SK-N-SH treated with all-trans-retinoic acid at 6 μM for 48 hours (cell line): ENCODE measurements at regions not wholly inside any gene's neighbourhood (a gene's known extent, or its start where the extent isn't known, plus 50 kb on each side); places are given as distances from the start of the nearest gene placed in this dataset.

Experiments
- ATAC-seq: fragments of 200-7000 bp; cut with Tn5 transposase; 3 replicates; pipeline ENCODE4 v1.9.1; 2020; ENCODE audit warnings: mild to moderate bottlenecking, moderate library complexity
- ARNTL ChIP-seq: fragments of 450-650 bp; formaldehyde crosslinking; IDR thresholded peaks from 2 replicates; pipeline ENCODE4 v1.5.0; 2020; ENCODE audit warnings: low read depth, mild to moderate bottlenecking, moderate library complexity, borderline replicate concordance
- ESRRG ChIP-seq: fragments of 250-450 bp; sonication (Bioruptor Pico); IDR thresholded peaks from 2 replicates; pipeline ENCODE4 v1.6.1; 2021; ENCODE audit warnings: mild to moderate bottlenecking
- ISL1 ChIP-seq: fragments of 250-450 bp; sonication (Bioruptor Pico); IDR thresholded peaks from 2 replicates; pipeline ENCODE4 v2.1.2; 2022; ENCODE audit warnings: mild to moderate bottlenecking, moderate library complexity
- PPARA ChIP-seq: fragments of 250-450 bp; sonication (Bioruptor Pico); IDR thresholded peaks from 2 replicates; pipeline ENCODE4 v1.5.0; 2020; ENCODE audit warnings: mild to moderate bottlenecking, borderline replicate concordance
- RARB ChIP-seq: fragments of 250-450 bp; sonication (Bioruptor Pico); IDR thresholded peaks from 2 replicates; pipeline ENCODE4 v1.8.0; 2021; ENCODE audit warnings: mild to moderate bottlenecking, moderate library complexity
- TCF4 ChIP-seq: fragments of 250-450 bp; sonication (Bioruptor Pico); IDR thresholded peaks from 2 replicates; pipeline ENCODE4 v1.8.0; 2021; ENCODE audit warnings: mild to moderate bottlenecking, moderate library complexity, borderline replicate concordance
- TOX ChIP-seq: fragments of 250-450 bp; sonication (Bioruptor Pico); IDR thresholded peaks from 2 replicates; pipeline ENCODE4 v1.8.0; 2021; ENCODE audit warnings: mild to moderate bottlenecking, moderate library complexity, borderline replicate concordance
- ZC3H10 ChIP-seq: fragments of 250-450 bp; sonication (Bioruptor Pico); IDR thresholded peaks from 2 replicates; pipeline ENCODE4 v1.5.1; 2021; ENCODE audit warnings: mild to moderate bottlenecking, moderate library complexity
- ZFP3 ChIP-seq: fragments of 250-450 bp; sonication (Bioruptor Pico); IDR thresholded peaks from 2 replicates; pipeline ENCODE4 v1.5.0; 2020; ENCODE audit warnings: mild to moderate bottlenecking, moderate library complexity
- ZFP30 ChIP-seq: fragments of 450-650 bp; formaldehyde crosslinking; IDR thresholded peaks from 2 replicates; pipeline ENCODE4 v1.5.0; 2022; ENCODE audit warnings: mild to moderate bottlenecking, moderate library complexity
- ZNF565 ChIP-seq: fragments of 450-650 bp; formaldehyde crosslinking; conservative IDR thresholded peaks from 2 replicates; pipeline ENCODE4 v1.5.0; 2020; ENCODE audit warnings: low read depth, mild to moderate bottlenecking, moderate library complexity
- ZNF70 ChIP-seq: fragments of 450-650 bp; formaldehyde crosslinking; IDR thresholded peaks from 2 replicates; pipeline ENCODE4 v1.5.0; 2020; ENCODE audit warnings: mild to moderate bottlenecking, moderate library complexity
- ZNF8 ChIP-seq: fragments of 450-650 bp; formaldehyde crosslinking; IDR thresholded peaks from 2 replicates; pipeline ENCODE4 v1.5.0; 2020; ENCODE audit warnings: mild to moderate bottlenecking, moderate library complexity
- TF ChIP-seq, protein P1 (sequence below): fragments of 250-450 bp; sonication (Bioruptor Pico); IDR thresholded peaks from 2 replicates; pipeline ENCODE4 v1.5.0; 2020; ENCODE audit warnings: mild to moderate bottlenecking, moderate library complexity
- TF ChIP-seq, protein P2 (sequence below): fragments of 250-450 bp; sonication (Bioruptor Pico); IDR thresholded peaks from 2 replicates; pipeline ENCODE4 v1.8.0; 2021; ENCODE audit warnings: low read depth, mild to moderate bottlenecking, moderate library complexity, borderline replicate concordance
- TF ChIP-seq, protein P3 (sequence below): fragments of 250-450 bp; sonication (Bioruptor Pico); IDR thresholded peaks from 2 replicates; pipeline ENCODE4 v1.8.0; 2020; ENCODE audit warnings: mild to moderate bottlenecking, moderate library complexity, borderline replicate concordance
- TF ChIP-seq, protein P4 (sequence below): fragments of 250-450 bp; sonication (Bioruptor Pico); IDR thresholded peaks from 2 replicates; pipeline ENCODE4 v1.5.1; 2020; ENCODE audit warnings: low read depth, mild to moderate bottlenecking, moderate library complexity
- TF ChIP-seq, protein P5 (sequence below): fragments of 250-450 bp; sonication (Bioruptor Pico); IDR thresholded peaks from 2 replicates; pipeline ENCODE4 v1.5.1; 2021; ENCODE audit warnings: mild to moderate bottlenecking, moderate library complexity

DNA sequence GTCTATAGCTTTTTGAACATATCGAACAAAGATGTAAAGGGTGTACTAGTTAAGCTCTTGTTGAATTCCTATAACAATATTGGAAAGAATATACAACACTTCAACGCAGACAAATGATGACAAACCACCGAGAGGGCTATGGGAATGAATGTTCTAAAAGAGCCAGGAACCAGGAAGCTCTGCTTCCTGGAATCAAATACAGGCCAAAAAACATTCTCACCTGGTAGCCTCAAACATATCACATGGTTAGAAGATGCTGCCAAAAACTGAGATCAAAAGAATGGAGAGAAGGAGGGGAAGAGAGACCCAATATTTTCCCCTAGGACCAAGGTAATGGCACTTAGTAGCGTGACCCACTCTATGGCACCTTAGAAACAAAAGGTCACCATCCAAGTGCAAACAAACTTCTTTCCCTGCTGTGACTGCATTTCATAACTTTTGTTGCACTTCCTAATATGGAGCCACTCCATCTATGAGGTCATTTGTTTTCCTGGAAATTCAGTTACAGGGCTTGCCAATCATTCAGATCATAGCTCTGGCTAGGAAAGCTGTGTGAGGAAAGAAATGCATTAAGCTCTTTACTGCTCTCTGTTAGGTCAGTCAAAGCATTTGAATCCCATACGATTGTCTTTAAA is 199.2 kb upstream of the NT5E start:
- no peak for ATAC-seq

DNA sequence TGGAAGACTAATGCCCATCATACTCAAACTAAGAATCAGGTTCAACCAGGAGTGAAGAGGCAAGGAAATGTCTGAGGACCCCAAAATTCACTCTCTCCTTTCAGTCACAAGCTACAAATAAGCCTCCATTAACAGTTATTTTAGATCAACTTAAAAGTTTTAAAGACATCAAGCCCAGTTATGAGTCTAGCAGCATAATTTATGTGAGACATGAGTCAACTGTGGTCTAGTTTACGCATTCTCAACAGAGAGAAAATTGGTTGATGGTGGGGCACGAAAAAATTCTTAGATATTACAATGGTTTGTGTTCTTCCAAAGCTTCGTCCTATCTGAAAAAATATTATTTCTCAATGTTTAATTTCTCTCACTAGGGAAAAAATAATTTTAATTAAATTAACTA is 204.9 kb upstream of the NT5E start:
- no peak for ATAC-seq
- TF ChIP-seq ISL1 (CRISPR knock-in tag) (no peak), ZFP3 (CRISPR knock-in tag) (no peak), TOX (CRISPR knock-in tag) (no peak), ZNF70 (CRISPR knock-in tag) (no peak), PPARA (CRISPR knock-in tag) (no peak), TCF4 (CRISPR knock-in tag) (no peak)
- TF ChIP-seq, protein P1, sequence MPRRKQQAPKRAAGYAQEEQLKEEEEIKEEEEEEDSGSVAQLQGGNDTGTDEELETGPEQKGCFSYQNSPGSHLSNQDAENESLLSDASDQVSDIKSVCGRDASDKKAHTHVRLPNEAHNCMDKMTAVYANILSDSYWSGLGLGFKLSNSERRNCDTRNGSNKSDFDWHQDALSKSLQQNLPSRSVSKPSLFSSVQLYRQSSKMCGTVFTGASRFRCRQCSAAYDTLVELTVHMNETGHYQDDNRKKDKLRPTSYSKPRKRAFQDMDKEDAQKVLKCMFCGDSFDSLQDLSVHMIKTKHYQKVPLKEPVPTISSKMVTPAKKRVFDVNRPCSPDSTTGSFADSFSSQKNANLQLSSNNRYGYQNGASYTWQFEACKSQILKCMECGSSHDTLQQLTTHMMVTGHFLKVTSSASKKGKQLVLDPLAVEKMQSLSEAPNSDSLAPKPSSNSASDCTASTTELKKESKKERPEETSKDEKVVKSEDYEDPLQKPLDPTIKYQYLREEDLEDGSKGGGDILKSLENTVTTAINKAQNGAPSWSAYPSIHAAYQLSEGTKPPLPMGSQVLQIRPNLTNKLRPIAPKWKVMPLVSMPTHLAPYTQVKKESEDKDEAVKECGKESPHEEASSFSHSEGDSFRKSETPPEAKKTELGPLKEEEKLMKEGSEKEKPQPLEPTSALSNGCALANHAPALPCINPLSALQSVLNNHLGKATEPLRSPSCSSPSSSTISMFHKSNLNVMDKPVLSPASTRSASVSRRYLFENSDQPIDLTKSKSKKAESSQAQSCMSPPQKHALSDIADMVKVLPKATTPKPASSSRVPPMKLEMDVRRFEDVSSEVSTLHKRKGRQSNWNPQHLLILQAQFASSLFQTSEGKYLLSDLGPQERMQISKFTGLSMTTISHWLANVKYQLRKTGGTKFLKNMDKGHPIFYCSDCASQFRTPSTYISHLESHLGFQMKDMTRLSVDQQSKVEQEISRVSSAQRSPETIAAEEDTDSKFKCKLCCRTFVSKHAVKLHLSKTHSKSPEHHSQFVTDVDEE (CRISPR knock-in tag) = no peak
- TF ChIP-seq, protein P2, sequence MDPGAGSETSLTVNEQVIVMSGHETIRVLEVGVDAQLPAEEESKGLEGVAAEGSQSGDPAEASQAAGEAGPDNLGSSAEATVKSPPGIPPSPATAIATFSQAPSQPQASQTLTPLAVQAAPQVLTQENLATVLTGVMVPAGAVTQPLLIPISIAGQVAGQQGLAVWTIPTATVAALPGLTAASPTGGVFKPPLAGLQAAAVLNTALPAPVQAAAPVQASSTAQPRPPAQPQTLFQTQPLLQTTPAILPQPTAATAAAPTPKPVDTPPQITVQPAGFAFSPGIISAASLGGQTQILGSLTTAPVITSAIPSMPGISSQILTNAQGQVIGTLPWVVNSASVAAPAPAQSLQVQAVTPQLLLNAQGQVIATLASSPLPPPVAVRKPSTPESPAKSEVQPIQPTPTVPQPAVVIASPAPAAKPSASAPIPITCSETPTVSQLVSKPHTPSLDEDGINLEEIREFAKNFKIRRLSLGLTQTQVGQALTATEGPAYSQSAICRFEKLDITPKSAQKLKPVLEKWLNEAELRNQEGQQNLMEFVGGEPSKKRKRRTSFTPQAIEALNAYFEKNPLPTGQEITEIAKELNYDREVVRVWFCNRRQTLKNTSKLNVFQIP = no peak
- TF ChIP-seq, protein P3, sequence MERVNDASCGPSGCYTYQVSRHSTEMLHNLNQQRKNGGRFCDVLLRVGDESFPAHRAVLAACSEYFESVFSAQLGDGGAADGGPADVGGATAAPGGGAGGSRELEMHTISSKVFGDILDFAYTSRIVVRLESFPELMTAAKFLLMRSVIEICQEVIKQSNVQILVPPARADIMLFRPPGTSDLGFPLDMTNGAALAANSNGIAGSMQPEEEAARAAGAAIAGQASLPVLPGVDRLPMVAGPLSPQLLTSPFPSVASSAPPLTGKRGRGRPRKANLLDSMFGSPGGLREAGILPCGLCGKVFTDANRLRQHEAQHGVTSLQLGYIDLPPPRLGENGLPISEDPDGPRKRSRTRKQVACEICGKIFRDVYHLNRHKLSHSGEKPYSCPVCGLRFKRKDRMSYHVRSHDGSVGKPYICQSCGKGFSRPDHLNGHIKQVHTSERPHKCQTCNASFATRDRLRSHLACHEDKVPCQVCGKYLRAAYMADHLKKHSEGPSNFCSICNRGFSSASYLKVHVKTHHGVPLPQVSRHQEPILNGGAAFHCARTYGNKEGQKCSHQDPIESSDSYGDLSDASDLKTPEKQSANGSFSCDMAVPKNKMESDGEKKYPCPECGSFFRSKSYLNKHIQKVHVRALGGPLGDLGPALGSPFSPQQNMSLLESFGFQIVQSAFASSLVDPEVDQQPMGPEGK (CRISPR knock-in tag) = no peak

More for the DNA sequence above, 199.2 kb upstream of the NT5E start:
- no peak for TF ChIP-seq RARB (CRISPR knock-in tag)
- no peak for TF ChIP-seq ZFP3 (CRISPR knock-in tag)
- TF ChIP-seq TOX (CRISPR knock-in tag) = no peak
- TF ChIP-seq, protein P3 (CRISPR knock-in tag) = no peak
- TF ChIP-seq PPARA (CRISPR knock-in tag) = no peak
- TF ChIP-seq, protein P1 (CRISPR knock-in tag) = no peak
- TF ChIP-seq ZC3H10 (CRISPR knock-in tag) = no peak
- no peak for TF ChIP-seq ZFP30 (CRISPR knock-in tag)
- no peak for TF ChIP-seq ZNF70 (CRISPR knock-in tag)
- TF ChIP-seq TCF4 (CRISPR knock-in tag) = no peak
- TF ChIP-seq ESRRG = no peak
- TF ChIP-seq, protein P2 = no peak
- TF ChIP-seq, protein P4, sequence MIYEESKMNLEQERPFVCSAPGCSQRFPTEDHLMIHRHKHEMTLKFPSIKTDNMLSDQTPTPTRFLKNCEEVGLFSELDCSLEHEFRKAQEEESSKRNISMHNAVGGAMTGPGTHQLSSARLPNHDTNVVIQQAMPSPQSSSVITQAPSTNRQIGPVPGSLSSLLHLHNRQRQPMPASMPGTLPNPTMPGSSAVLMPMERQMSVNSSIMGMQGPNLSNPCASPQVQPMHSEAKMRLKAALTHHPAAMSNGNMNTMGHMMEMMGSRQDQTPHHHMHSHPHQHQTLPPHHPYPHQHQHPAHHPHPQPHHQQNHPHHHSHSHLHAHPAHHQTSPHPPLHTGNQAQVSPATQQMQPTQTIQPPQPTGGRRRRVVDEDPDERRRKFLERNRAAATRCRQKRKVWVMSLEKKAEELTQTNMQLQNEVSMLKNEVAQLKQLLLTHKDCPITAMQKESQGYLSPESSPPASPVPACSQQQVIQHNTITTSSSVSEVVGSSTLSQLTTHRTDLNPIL (CRISPR knock-in tag) = no peak
- TF ChIP-seq ZNF565 (CRISPR knock-in tag) = no peak
- TF ChIP-seq ZNF8 (CRISPR knock-in tag) = no peak
- TF ChIP-seq, protein P5, sequence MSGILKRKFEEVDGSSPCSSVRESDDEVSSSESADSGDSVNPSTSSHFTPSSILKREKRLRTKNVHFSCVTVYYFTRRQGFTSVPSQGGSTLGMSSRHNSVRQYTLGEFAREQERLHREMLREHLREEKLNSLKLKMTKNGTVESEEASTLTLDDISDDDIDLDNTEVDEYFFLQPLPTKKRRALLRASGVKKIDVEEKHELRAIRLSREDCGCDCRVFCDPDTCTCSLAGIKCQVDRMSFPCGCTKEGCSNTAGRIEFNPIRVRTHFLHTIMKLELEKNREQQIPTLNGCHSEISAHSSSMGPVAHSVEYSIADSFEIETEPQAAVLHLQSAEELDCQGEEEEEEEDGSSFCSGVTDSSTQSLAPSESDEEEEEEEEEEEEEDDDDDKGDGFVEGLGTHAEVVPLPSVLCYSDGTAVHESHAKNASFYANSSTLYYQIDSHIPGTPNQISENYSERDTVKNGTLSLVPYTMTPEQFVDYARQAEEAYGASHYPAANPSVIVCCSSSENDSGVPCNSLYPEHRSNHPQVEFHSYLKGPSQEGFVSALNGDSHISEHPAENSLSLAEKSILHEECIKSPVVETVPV (CRISPR knock-in tag) = no peak
- TF ChIP-seq ISL1 (CRISPR knock-in tag) = no peak
- no peak for TF ChIP-seq ARNTL (CRISPR knock-in tag)
